OCI-LY1 (cell line): ENCODE measurements at regions not wholly inside any gene's neighbourhood (a gene's known extent, or its start where the extent isn't known, plus 50 kb on each side); places are given as distances from the start of the nearest gene placed in this dataset.
"Not testable (repeated sequence)": the region's sequence is repeated elsewhere in the genome, so short reads cannot be mapped to it uniquely, and the experiment has no call there.

Experiments used
- CTCF ChIP-seq: fragments of 200-600 bp; sonication (generic), shearing (Covaris generic); IDR thresholded peaks from 2 replicates; pipeline ENCODE4 v1.5.1; 2017; ENCODE audit warnings: mild to moderate bottlenecking, antibody characterized with exemption, low read length, moderate library complexity, mixed read lengths
- EZH2 ChIP-seq: fragments of 200-600 bp; sonication (generic), shearing (Covaris generic); IDR thresholded peaks from 2 replicates; pipeline ENCODE4 v1.8.0; 2017; ENCODE audit warnings: borderline replicate concordance, mixed run types, mild to moderate bottlenecking, antibody characterized with exemption, low read length, moderate library complexity, mixed read lengths

DNA sequence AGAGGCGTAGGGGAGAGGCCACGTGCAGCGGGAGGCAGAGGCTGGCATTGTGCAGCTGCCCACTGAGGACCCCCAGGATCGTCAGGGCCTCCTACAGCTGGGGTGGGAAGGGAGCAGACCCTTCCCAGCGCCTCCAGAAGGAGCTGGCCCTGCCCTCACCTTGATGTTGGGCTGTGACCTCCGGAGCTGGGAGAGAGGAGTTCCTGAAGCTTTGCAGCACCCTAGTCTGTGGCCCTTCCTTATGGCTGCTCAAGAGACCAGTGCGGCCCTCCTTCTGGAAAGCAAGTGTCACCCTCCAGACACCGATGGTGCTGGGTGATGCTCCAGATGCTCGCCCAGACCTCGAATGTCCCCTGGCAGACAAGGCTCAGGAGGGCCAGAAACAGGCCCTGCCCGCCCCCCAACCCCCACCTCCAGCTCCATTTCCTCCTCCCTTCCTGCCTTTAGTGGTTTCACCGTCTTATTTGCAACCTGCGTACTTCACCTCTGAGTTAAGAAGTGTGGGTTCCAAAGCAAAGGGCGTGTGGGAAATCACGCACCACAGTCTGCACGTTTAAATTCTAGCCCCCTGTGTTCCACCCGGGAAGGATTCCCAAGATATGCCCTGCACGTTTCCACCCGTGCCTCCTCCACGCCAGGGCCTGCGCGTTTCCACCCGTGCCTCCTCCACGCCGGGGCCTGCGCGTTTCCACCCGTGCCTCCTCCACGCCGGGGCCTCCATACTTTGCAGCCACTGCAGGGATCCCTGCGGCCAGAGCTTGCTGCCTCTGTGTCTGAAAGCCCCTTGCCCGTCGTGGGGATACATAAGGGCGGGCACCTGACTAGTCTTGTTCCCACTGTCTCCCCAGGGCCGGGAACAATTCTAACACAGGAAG, 152.6 kb downstream of the NPIPB11 start:
- not testable (repeated sequence) for TF ChIP-seq CTCF, EZH2
